ENCODE measurements at regions not wholly inside any gene's neighbourhood (a gene's known extent, or its start where the extent isn't known, plus 50 kb on each side); places are given as distances from the start of the nearest gene placed in this dataset.

DNA sequence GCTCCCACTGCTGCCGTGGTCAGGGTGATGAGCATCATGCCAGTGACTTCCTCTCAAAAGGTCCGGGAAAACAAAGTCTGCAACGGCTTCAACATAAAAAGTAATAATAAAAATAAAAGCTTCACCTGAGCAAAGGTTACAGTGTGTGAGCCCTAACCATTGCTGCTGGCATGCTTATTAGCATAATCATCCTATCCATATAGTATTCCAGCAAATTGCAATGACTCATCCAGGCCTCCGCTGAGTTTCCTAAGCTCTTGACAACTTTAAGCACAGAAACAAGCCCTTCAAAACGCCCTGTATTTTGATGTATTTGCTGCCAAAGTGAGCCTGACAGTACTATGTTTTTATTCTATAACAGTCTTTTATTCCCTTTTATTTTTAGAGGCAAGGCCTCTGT is 100.5 kb downstream of the AASDH start:
- H3K4me1 ChIP-seq (replicated peaks), result no peaks in the 10 kb centered on the region
- DNase-seq (ENCODE audit: low read depth in 1 of 2, low spot score in 2 of 2), result no peak
- no peaks in the 10 kb centered on the region for H3K9me3 ChIP-seq (replicated peaks)
- H3K36me3 ChIP-seq, result no peaks in the 10 kb centered on the region
- H3K27ac ChIP-seq, result no peak overlapping the region
- no peaks in the 10 kb centered on the region for H3K27me3 ChIP-seq (replicated peaks)
- no peak overlapping the region for H3K4me3 ChIP-seq

DNA sequence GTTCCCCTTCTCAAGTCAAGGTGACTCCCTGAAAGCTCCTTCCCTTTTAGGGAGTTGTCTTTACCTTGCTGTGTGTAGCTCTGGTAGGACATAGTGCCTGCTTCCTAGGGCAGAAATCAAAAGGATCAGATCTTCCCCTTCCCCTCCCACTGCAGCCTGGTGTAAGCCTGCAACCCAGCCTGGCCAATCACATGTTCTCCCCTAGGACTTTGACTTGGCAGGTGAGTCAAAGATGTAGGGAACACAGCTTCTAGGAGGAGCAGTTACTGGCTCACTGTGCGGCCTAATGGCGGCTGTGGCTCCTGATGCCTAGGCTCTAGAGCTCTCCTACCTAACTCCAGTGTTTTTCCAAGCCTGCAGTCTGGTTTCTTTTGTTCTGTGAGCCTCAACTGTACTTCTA is 103.9 kb downstream of the AASDH start:
- no peaks in the 10 kb centered on the region for H3K36me3 ChIP-seq
- H3K4me3 ChIP-seq, result no peak overlapping the region
- no peaks in the 10 kb centered on the region for H3K9me3 ChIP-seq (replicated peaks)
- no peak overlapping the region for H3K27ac ChIP-seq
- DNase-seq (ENCODE audit: low read depth in 1 of 2, low spot score in 2 of 2), result no peak
- H3K27me3 ChIP-seq (replicated peaks), result no peaks in the 10 kb centered on the region
- no peaks in the 10 kb centered on the region for H3K4me1 ChIP-seq (replicated peaks)

DNA sequence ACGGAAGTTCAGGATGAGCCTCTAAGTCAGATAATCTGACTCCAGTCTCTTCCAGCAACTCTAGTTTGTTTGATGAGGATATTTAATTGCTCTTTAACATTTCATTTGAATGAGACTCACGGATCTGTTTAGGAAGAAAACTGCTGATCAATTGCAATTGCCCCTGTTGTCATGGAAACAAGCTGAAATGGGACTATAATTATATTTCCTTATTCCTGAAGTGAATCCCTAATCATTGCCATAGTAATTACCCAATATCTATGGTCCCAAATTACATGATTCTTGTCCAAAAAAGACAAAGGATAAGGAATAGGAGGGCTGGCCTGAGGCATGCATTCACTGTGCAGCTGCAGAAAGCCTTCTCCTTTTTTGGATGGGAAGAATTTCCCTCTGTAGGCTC is 105.3 kb downstream of the AASDH start:
- Histone ChIP-seq H3K4me1 (replicated peaks) (no peaks in the 10 kb centered on the region), H3K36me3 (no peaks in the 10 kb centered on the region), H3K27me3 (replicated peaks) (no peaks in the 10 kb centered on the region), H3K9me3 (replicated peaks) (no peaks in the 10 kb centered on the region), H3K4me3 (no peak overlapping the region), H3K27ac (no peak overlapping the region)
- DNase-seq (ENCODE audit: low read depth in 1 of 2, low spot score in 2 of 2), result no peak

DNA sequence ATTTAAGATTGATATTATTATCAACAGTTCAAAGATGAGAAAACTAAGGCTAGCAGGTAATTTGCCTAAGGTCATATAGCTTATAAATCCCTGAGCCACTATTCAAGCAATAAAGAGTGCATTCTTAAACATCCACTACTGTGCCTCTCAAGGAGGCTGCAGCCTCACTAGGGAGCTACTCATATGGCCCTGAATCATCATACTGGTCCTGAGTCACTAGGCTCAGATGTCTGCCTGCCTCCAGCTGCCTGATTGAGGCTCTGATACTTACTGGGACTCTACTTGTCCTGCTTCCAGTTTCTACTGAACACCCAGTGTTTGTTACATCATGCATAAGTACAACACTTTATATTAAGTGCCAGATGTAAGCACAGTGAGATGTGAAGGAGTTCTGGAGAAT is 110.7 kb downstream of the AASDH start:
- DNase-seq (ENCODE audit: low read depth in 1 of 2, low spot score in 2 of 2), result no peak
- H3K4me1 ChIP-seq (replicated peaks), result no peaks in the 10 kb centered on the region
- H3K27ac ChIP-seq, result no peak overlapping the region
- H3K36me3 ChIP-seq, result no peaks in the 10 kb centered on the region
- no peaks in the 10 kb centered on the region for H3K9me3 ChIP-seq (replicated peaks)
- no peak overlapping the region for H3K4me3 ChIP-seq
- peaks cover 6% of the 10 kb centered on the region; the same call in 1 of the 2 replicates for H3K27me3 ChIP-seq (replicated peaks)

DNA sequence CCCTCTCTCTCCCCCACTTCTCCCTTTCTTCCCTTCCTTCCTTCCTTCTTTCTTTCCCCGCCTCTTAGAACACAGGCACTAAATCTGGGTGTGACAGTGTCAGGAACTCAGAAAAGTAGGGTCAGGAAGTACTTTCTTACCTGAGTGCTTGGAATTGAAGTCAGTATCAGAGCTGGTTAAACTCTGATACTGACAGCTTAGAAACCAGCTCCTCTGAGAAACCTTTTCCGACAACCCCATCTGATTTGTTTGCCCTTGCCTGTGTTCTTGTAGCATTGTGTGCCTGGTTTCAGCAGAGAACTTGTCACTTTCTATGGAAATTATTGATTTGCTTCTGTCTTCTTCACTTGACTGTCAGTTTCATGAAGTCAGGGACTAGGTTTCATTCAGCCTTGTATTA is 113.9 kb downstream of the AASDH start:
- DNase-seq (ENCODE audit: low read depth in 1 of 2, low spot score in 2 of 2), result no peak
- Histone ChIP-seq H3K4me1 (replicated peaks) (no peaks in the 10 kb centered on the region), H3K36me3 (no peaks in the 10 kb centered on the region), H3K4me3 (no peak overlapping the region), H3K27ac (no peak overlapping the region), H3K9me3 (replicated peaks) (no peaks in the 10 kb centered on the region), H3K27me3 (replicated peaks) (peaks cover 6% of the 10 kb centered on the region; the same call in 1 of the 2 replicates)

DNA sequence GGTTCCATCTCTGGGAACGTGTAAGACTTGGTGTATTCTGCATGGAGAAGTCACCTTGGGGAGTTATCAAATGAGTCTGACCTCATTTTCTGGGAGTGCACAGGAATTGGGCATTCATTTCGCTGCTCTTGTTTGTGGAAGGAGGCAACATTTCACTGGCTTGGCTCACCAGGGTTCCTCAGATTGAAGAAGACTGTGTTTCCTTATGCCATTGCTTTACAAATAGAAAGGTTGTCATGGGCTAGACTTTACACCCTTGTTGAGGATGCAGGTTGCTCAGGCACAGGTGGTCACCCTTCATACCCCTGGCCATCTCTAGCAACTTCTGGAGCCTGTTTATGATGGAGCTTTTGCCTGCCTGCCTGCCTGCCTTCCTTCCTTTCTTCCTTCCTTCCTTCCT is 114.4 kb downstream of the AASDH start:
- Histone ChIP-seq H3K9me3 (replicated peaks) (no peaks in the 10 kb centered on the region), H3K27ac (no peak overlapping the region), H3K27me3 (replicated peaks) (peaks cover 6% of the 10 kb centered on the region; the same call in 1 of the 2 replicates), H3K4me1 (replicated peaks) (no peaks in the 10 kb centered on the region), H3K4me3 (no peak overlapping the region), H3K36me3 (no peaks in the 10 kb centered on the region)
- DNase-seq (ENCODE audit: low read depth in 1 of 2, low spot score in 2 of 2), result no peak

DNA sequence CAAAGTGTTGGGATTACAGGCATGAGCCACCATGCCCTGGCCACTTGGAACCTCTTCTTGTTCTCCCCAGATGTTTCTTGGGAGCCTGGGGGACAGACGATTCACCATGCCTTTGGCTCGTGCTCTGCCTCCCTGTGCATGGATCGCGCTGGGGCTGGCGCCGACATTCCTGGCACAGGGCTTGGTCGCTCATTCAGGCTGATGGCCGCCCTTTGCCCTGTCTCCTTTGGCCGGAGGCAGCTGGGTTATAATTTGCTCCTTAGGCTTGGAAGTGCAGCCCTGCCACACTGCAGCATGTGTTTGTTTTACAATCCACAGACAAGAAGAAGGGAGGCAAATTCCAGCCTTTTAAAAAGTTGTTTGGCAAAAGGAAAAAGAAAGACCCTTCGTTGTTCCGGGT is 115.3 kb downstream of the AASDH start:
- H3K4me1 ChIP-seq (replicated peaks), result no peaks in the 10 kb centered on the region
- H3K9me3 ChIP-seq (replicated peaks), result no peaks in the 10 kb centered on the region
- no peaks in the 10 kb centered on the region for H3K36me3 ChIP-seq
- no peak overlapping the region for H3K27ac ChIP-seq
- peaks cover 6% of the 10 kb centered on the region; the same call in 1 of the 2 replicates for H3K27me3 ChIP-seq (replicated peaks)
- no peak for DNase-seq (ENCODE audit: low read depth in 1 of 2, low spot score in 2 of 2)
- no peak overlapping the region for H3K4me3 ChIP-seq

DNA sequence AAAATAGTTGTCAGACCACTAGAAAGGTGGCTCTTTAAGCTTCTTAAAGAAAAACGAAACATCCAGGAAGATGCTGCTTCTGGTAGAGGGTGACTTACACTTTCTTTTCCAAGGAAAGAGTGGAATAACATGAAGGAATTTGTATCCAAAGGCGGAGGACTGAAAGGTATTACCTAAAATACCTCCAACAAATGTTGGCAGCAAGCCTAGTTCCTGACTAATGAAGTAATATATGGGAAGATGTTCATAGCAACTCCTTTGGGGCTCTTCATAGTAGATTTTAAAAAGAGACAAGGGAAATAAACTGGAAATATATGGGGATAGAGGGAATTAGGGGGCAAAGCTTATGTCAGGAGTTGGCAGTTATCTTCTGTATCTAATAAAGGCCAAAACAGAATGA is 116.2 kb downstream of the AASDH start:
- DNase-seq (ENCODE audit: low read depth in 1 of 2, low spot score in 2 of 2), result no peak
- Histone ChIP-seq H3K4me1 (replicated peaks) (no peaks in the 10 kb centered on the region), H3K27me3 (replicated peaks) (peaks cover 6% of the 10 kb centered on the region; the same call in 1 of the 2 replicates), H3K9me3 (replicated peaks) (no peaks in the 10 kb centered on the region), H3K27ac (no peak overlapping the region), H3K36me3 (no peaks in the 10 kb centered on the region), H3K4me3 (no peak overlapping the region)

DNA sequence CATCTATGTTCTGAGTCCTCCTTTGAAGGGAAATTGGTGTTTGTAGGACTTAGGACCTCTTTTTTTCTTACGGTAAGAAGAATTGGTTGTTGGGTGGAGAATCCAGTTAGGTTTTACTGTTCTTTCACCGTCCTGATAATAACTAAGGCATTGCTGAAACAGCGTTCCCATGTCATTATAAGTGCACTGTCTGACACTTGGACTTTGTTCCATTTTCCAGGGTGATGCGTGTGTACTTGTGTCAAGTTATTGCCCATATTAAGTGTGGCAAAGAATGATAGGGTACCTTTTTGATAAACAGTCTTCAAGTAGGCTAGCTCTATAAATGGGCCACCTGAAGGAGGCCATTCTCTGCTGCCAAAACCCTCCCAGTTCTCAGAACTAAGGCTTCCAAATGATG is 119.7 kb downstream of the AASDH start:
- H3K36me3 ChIP-seq, result no peaks in the 10 kb centered on the region
- no peak overlapping the region for H3K4me3 ChIP-seq
- no peaks in the 10 kb centered on the region for H3K4me1 ChIP-seq (replicated peaks)
- no peak for DNase-seq (ENCODE audit: low read depth in 1 of 2, low spot score in 2 of 2)
- H3K27ac ChIP-seq, result no peak overlapping the region
- H3K9me3 ChIP-seq (replicated peaks), result no peaks in the 10 kb centered on the region; the same call in 1 of the 2 replicates
- H3K27me3 ChIP-seq (replicated peaks), result no peaks in the 10 kb centered on the region

DNA sequence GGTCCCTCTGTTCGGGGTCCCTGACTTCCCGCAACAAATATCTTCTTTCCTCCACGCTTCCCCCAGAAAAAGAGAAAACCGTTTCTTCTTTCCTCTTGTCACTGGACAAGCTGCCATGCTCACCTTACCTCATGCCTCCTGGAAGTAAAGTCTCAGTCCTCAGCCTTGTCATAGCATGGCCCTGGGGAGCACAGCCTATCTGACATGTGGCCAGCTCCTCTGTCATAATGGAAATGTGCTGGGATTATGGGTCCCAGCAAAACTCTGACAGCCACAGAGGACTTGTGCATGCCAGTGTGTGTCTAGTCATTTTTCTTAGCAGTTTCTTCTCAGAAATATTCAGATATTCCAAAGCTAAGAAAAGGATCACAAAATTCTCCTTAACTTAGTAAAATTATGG is 122.4 kb downstream of the AASDH start:
- DNase-seq (ENCODE audit: low read depth in 1 of 2, low spot score in 2 of 2), result no peak
- Histone ChIP-seq H3K9me3 (replicated peaks) (no peaks in the 10 kb centered on the region; the same call in 1 of the 2 replicates), H3K27me3 (replicated peaks) (no peaks in the 10 kb centered on the region), H3K4me1 (replicated peaks) (no peaks in the 10 kb centered on the region), H3K36me3 (no peaks in the 10 kb centered on the region), H3K27ac (no peak overlapping the region), H3K4me3 (no peak overlapping the region)

DNA sequence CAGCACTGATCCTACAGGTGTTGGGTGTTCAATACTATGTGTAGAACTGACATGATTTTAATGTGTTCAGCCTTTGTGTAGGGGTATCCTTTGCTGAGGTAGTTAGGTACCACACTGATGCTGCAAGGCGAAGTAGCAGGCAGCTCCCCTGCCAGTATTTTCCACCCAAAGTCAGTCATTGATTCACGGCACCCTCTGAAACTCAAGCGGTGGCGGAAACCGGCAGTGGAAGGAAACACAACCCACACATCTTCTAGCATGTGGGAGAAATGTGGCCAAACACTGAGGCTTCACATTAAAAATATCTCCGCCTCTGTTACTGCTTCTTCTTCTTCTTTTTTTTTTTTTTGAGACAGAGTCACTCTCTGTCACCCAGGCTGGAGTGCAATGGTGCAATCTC is 126.3 kb downstream of the AASDH start:
- Histone ChIP-seq H3K9me3 (replicated peaks) (no peaks in the 10 kb centered on the region; the same call in 1 of the 2 replicates), H3K4me1 (replicated peaks) (no peaks in the 10 kb centered on the region), H3K27ac (no peak overlapping the region), H3K27me3 (replicated peaks) (no peaks in the 10 kb centered on the region), H3K36me3 (no peaks in the 10 kb centered on the region), H3K4me3 (no peak overlapping the region)
- DNase-seq (ENCODE audit: low read depth in 1 of 2, low spot score in 2 of 2), result no peak

DNA sequence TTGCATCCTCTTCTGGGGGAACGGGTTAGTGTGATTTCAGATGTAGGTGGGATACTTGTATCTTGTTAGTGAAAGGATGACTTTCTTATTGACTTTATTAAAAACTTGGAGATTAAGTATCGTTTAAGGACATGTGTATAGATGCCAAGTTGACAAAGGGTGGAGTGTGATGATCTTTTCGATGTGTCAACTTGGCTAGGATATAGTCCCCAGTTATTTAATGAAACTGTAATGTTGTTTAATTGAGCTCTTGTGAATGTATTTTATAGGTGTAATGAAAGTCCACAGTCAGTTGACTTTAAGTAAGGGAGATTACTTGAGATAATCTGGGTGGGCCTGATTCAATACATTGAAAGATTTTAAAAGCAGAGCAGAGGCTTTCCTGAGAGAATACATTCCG is 127.0 kb downstream of the AASDH start:
- Histone ChIP-seq H3K9me3 (replicated peaks) (no peaks in the 10 kb centered on the region; the same call in 1 of the 2 replicates), H3K27me3 (replicated peaks) (no peaks in the 10 kb centered on the region), H3K4me3 (no peak overlapping the region), H3K36me3 (no peaks in the 10 kb centered on the region), H3K4me1 (replicated peaks) (no peaks in the 10 kb centered on the region), H3K27ac (no peak overlapping the region)
- no peak for DNase-seq (ENCODE audit: low read depth in 1 of 2, low spot score in 2 of 2)

DNA sequence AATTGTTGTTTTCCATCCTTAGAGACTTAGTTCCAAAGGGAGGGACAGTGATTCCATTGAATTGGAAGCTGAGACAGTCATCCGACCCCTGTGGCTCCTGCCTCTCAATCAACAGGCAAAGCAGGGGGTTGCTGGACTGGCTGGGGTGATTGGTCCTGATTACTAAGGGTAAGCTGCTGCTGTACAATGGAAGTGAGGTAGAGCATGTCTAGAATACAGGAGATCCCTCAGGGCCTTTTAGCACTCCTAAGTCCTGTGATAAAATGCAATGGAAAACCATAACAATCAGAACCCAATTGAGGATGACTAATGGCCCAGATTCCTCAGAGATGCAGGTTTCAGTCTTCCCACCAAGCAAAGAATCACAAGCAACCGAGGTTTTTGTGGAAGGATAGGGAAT is 127.6 kb downstream of the AASDH start:
- Histone ChIP-seq H3K27me3 (replicated peaks) (no peaks in the 10 kb centered on the region), H3K4me3 (no peak overlapping the region), H3K4me1 (replicated peaks) (no peaks in the 10 kb centered on the region), H3K36me3 (no peaks in the 10 kb centered on the region), H3K9me3 (replicated peaks) (no peaks in the 10 kb centered on the region; the same call in 1 of the 2 replicates), H3K27ac (no peak overlapping the region)
- no peak for DNase-seq (ENCODE audit: low read depth in 1 of 2, low spot score in 2 of 2)

DNA sequence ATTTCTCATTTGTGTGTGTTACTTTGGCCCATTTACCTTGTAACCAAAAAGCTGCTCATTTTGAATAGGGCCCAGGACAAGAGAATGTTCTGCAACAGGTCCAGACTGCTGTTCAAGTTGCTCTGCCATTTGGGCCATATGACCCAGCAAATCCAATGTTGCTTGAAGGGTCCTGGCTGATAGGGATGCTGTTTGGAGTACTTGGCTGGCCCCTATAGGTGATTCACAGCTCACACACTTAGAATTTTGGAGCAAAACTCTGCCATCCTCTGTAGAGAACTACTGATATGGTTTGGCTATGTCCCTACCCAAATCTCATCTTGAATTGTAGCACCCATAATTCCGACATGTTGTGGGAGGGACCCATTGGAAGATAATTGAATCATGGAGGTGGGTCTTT is 131.5 kb downstream of the AASDH start:
- no peak for DNase-seq (ENCODE audit: low read depth in 1 of 2, low spot score in 2 of 2)
- Histone ChIP-seq H3K9me3 (replicated peaks) (no peaks in the 10 kb centered on the region), H3K36me3 (no peaks in the 10 kb centered on the region), H3K4me3 (no peak overlapping the region), H3K4me1 (replicated peaks) (no peaks in the 10 kb centered on the region), H3K27me3 (replicated peaks) (no peaks in the 10 kb centered on the region), H3K27ac (no peak overlapping the region)

DNA sequence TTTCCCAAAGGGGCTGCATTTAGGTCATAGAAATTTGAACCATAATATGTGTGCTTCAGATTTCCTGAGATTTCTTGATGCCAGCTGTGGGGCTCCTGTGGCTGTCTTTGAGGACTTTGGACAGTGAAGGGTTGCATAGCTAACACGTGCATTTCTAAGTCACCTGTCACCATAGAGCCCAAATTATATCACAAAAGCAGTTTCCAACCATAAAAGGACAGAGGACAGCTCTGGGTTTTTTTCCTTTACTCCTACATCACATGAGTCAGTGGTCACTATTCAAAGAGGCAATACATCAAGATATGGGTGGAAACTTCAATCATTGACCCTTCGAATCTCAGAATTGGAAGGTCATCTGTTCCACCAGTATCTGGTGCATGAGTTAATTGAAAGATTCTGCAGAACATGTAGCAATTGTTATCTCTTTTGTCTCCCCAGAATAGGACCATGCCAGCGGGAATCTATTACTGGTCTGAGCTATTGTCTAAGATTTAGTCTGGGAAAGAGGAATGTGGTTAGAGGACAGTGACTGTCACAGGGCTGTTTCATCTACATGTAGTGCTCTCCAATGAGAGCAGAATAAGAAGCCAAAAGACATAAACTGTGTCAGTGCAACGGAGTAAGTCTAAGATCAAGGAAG is 133.5 kb downstream of the AASDH start:
- DNase-seq (ENCODE audit: low read depth in 1 of 2, low spot score in 2 of 2), result no peak
- no peaks in the 10 kb centered on the region for H3K27me3 ChIP-seq (replicated peaks)
- no peak overlapping the region for H3K4me3 ChIP-seq
- no peaks in the 10 kb centered on the region for H3K9me3 ChIP-seq (replicated peaks)
- H3K27ac ChIP-seq, result no peak overlapping the region
- no peaks in the 10 kb centered on the region for H3K4me1 ChIP-seq (replicated peaks)
- no peaks in the 10 kb centered on the region for H3K36me3 ChIP-seq

Measured in SJSA1 (cell line).